Kidney glomerular epithelial cell (primary cell): ENCODE measurements at regions not wholly inside any gene's neighbourhood (a gene's known extent, or its start where the extent isn't known, plus 50 kb on each side); places are given as distances from the start of the nearest gene placed in this dataset.
"Not testable (repeated sequence)": the region's sequence is repeated elsewhere in the genome, so short reads cannot be mapped to it uniquely, and the experiment has no call there.

Experiments
- DNase-seq: peaks from one replicate; lab custom pipeline; 2025; lab: John Stamatoyannopoulos, UW

GRCh38 chr10:100662067-100662466 lies 83.3 kb upstream of the PAX2 start:
- DNase-seq: peak; percentile 31

GRCh38 chr10:100664316-100665149 lies 80.8 kb upstream of the PAX2 start:
- DNase-seq: no peak

GRCh38 chr10:100666634-100667033 lies 78.7 kb upstream of the PAX2 start:
- not testable (repeated sequence) for DNase-seq

GRCh38 chr10:100669616-100670015 lies 75.8 kb upstream of the PAX2 start:
- no peak for DNase-seq

GRCh38 chr10:100670368-100670767 lies 75.0 kb upstream of the PAX2 start:
- DNase-seq: no peak

GRCh38 chr10:100670828-100671479 lies 74.4 kb upstream of the PAX2 start:
- DNase-seq: no peak

- DNase-seq: no peak
These were observed 73.2 kb upstream of the PAX2 start for GRCh38 chr10:100672199-100672598.

- DNase-seq: no peak
These were observed 68.0 kb upstream of the PAX2 start for GRCh38 chr10:100677290-100677945.

- no peak for DNase-seq
These were observed 66.1 kb upstream of the PAX2 start for GRCh38 chr10:100679327-100679726.

GRCh38 chr10:100683004-100683403 lies 62.4 kb upstream of the PAX2 start:
- DNase-seq: no peak

GRCh38 chr10:100683545-100684300 lies 61.7 kb upstream of the PAX2 start:
- no peak for DNase-seq

- no peak for DNase-seq
These were observed 60.6 kb upstream of the PAX2 start for GRCh38 chr10:100684688-100685235.

GRCh38 chr10:100685331-100685730 lies 60.1 kb upstream of the PAX2 start:
- DNase-seq: no peak

- no peak for DNase-seq
These were observed 58.0 kb upstream of the PAX2 start for GRCh38 chr10:100687143-100688003.

GRCh38 chr10:100688201-100688600 lies 57.2 kb upstream of the PAX2 start:
- no peak for DNase-seq

GRCh38 chr10:100693821-100694220 lies 51.6 kb upstream of the PAX2 start:
- DNase-seq: no peak
